Left ventricle myocardium inferior (tissue), 1 donor: ENCODE measurements at regions not wholly inside any gene's neighbourhood (a gene's known extent, or its start where the extent isn't known, plus 50 kb on each side); places are given as distances from the start of the nearest gene placed in this dataset.

Experiments used
- DNase-seq: peaks from one replicate; pipeline ENCODE4 v3.0.0-alpha.2; 2020
- H3K27ac ChIP-seq: fragments of 200-600 bp; replicated peaks from 2 replicates; pipeline ENCODE4 v1.8.0; 2021
- H3K27me3 ChIP-seq: fragments of 200-600 bp; 2 replicates; pipeline ENCODE4 v1.8.0; 2021; ENCODE audit warnings: low read depth
- H3K36me3 ChIP-seq: fragments of 200-600 bp; 2 replicates; pipeline ENCODE4 v1.8.0; 2021
- H3K4me1 ChIP-seq: fragments of 200-600 bp; 2 replicates; pipeline ENCODE4 v1.8.0; 2021
- H3K4me3 ChIP-seq: fragments of 200-600 bp; 2 replicates; pipeline ENCODE4 v1.8.0; 2021; ENCODE audit warnings: mild to moderate bottlenecking, moderate library complexity
- H3K9me3 ChIP-seq: fragments of 200-600 bp; replicated peaks from 2 replicates; pipeline ENCODE4 v1.8.0; 2021
- CTCF ChIP-seq: fragments of 200-600 bp; IDR thresholded peaks from 2 replicates; pipeline ENCODE4 v1.8.0; 2021; ENCODE audit warnings: antibody characterized with exemption, mild to moderate bottlenecking, borderline replicate concordance
- intact Hi-C: fragments of 100-400 bp; cut with micrococcal nuclease; formaldehyde crosslinking; loops from one replicate; pipeline ENCODE4 v1.11.0; 2022
- donor health status: DM: no; HTN: yes; CAD: no; lungs with severe emphysema.

- intact Hi-C loops = no loop called here
- no peak for DNase-seq
- no peaks in the 10 kb centered on the region for H3K36me3 ChIP-seq
- H3K27ac ChIP-seq = no peak overlapping the region
- no peak for TF ChIP-seq CTCF
- peaks cover under 1% of the 10 kb centered on the region for H3K9me3 ChIP-seq
- H3K4me3 ChIP-seq = no peak overlapping the region
- peaks cover 5% of the 10 kb centered on the region for H3K27me3 ChIP-seq
- peaks cover 6% of the 10 kb centered on the region for H3K4me1 ChIP-seq
Observed at GRCh38 chr2:238632181-238633060, 205.7 kb downstream of the ASB1 start.

- intact Hi-C loops = no loop called here
- DNase-seq = no peak
- Histone ChIP-seq H3K36me3 (no peaks in the 10 kb centered on the region), H3K4me1 (peaks cover 6% of the 10 kb centered on the region), H3K27ac (no peak overlapping the region), H3K9me3 (no peaks in the 10 kb centered on the region), H3K4me3 (no peak overlapping the region), H3K27me3 (peaks cover 5% of the 10 kb centered on the region)
- no peak for TF ChIP-seq CTCF
Observed at GRCh38 chr2:238633426-238634328, 206.9 kb downstream of the ASB1 start.

DNA sequence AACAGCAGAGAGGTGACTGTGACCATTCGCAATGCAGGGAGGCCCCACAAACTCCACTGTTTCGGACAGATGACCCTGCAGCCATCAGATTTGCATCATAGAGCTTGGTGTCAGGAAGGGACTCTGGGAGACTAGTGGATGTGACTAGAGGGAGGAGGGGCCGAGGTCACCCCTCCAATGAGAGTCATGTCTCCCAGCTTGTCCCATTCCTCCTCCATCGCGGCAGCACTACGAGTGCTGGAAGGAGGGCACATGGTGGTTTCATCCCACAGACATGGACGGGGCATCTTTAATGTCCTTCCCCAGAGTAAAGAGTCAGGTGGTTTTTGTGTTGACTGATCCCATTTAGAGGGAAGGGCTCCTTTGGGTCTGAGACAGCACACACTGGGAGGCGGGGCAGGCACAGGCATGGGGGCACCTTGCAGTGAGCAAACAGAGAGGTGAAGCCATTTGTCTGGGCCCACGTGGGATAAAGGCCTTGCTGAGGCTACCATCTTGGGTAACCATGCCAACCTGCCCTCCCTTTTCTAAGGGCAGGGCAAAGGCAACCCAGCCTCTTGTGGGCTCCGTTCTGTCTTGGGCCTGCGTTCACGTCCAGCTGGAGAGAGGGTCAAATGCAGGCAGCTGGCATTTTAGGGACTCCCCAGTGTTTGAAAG lies 208.1 kb downstream of the ASB1 start:
- no peaks in the 10 kb centered on the region for H3K9me3 ChIP-seq
- peaks cover 5% of the 10 kb centered on the region for H3K27me3 ChIP-seq
- H3K4me1 ChIP-seq = peaks cover 6% of the 10 kb centered on the region
- H3K36me3 ChIP-seq = no peaks in the 10 kb centered on the region
- intact Hi-C loops = no loop called here
- H3K27ac ChIP-seq = no peak overlapping the region
- H3K4me3 ChIP-seq = no peak overlapping the region
- DNase-seq = no peak
- TF ChIP-seq CTCF = no peak

DNA sequence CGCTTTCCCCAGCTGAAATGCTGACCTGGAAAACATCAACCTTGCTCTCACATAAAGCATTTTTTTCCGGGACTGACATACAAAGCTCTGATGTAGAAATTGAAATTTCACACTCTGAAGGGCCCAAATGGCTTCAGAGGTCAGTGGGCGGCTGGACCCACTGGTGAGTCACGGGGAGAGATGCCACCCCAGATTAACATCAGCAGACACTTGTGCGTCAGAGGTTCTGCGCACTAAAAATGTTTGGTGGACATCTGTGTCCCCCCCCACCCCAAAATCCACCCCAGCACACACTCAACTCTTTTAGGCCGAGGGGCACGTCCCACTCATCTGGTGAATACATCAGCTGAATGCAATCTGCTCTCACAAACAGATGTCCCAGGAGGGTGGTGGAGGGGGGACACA lies 208.9 kb downstream of the ASB1 start:
- no peak for DNase-seq
- Histone ChIP-seq H3K9me3 (no peaks in the 10 kb centered on the region), H3K27ac (no peak overlapping the region), H3K4me3 (no peak overlapping the region), H3K36me3 (no peaks in the 10 kb centered on the region), H3K27me3 (peaks cover 10% of the 10 kb centered on the region), H3K4me1 (peaks cover 6% of the 10 kb centered on the region)
- intact Hi-C loops = no loop called here
- no peak for TF ChIP-seq CTCF

GRCh38 chr2:238636269-238637073 lies 209.7 kb downstream of the ASB1 start:
- Histone ChIP-seq H3K36me3 (no peaks in the 10 kb centered on the region), H3K27me3 (peaks cover 11% of the 10 kb centered on the region), H3K4me3 (no peak overlapping the region), H3K4me1 (peaks cover 6% of the 10 kb centered on the region), H3K27ac (no peak overlapping the region), H3K9me3 (no peaks in the 10 kb centered on the region)
- no peak for TF ChIP-seq CTCF
- intact Hi-C loops = no loop called here
- DNase-seq = no peak
